A549 (cell line): ENCODE measurements at regions not wholly inside any gene's neighbourhood (a gene's known extent, or its start where the extent isn't known, plus 50 kb on each side); places are given as distances from the start of the nearest gene placed in this dataset.

Experiments used
- ATAC-seq, 2 experiments: fragments of 200-7000 bp in 1 of 2; fragments of >200 bp in 1 of 2; cut with Nextera tagmentation in 1 of 2; cut with Tn5 transposase in 1 of 2; 3 replicates each; pipeline versions ENCODE4 v1.8.0 to v1.9.1; 2018 to 2020; ENCODE audit warnings: mild to moderate bottlenecking in 1 of 2, moderate library complexity in 1 of 2
- CTCF ChIA-PET: fragments of 300-600 bp; sonication (Branson Sonifier 250); formaldehyde crosslinking; extraction: SDS; loops from one replicate; lab custom pipeline; 2021; ENCODE audit warnings: antibody characterized with exemption, inconsistent platforms; lab: Yijun Ruan, JAX
- POLR2A ChIA-PET: fragments of 350-600 bp; formaldehyde crosslinking; extraction: SDS; loops from one replicate; lab custom pipeline; 2021; ENCODE audit warnings: antibody characterized with exemption, inconsistent platforms; lab: Yijun Ruan, JAX
- DNase-seq, 2 experiments: peaks; one replicate each; pipeline versions ENCODE4 v3.0.0 to v3.0.0-alpha.2; 2011 to 2016; ENCODE audit warnings: low read depth in 1 of 2, low spot score in 1 of 2
- FAIRE-seq: peaks from 2 replicates; lab custom pipeline; 2011; peaks lifted over from hg19 to GRCh38; lab: Jason Lieb, UNC
- H3K27ac ChIP-seq, 2 experiments: fragments of >200 bp; sonication (Bioruptor Twin); formaldehyde crosslinking; 3 replicates each; pipeline ENCODE4 v1.5.1; 2016 to 2017
- H3K4me1 ChIP-seq: fragments of >200 bp; sonication (Bioruptor Twin); formaldehyde crosslinking; 3 replicates; pipeline ENCODE4 v1.6.1; 2016
- H3K4me2 ChIP-seq: fragments of >200 bp; sonication (Bioruptor Twin); formaldehyde crosslinking; 3 replicates; pipeline ENCODE4 v1.6.1; 2016
- H3K4me3 ChIP-seq: fragments of >200 bp; sonication (Bioruptor Twin); formaldehyde crosslinking; 3 replicates; pipeline ENCODE4 v1.5.1; 2016
- H3K9me3 ChIP-seq: fragments of >200 bp; sonication (Bioruptor Twin); formaldehyde crosslinking; 3 replicates; pipeline ENCODE4 v1.6.1; 2016
- CHD2 ChIP-seq: fragments of 150-350 bp; IDR thresholded peaks from 2 replicates; pipeline ENCODE4 v1.6.1; 2014; ENCODE audit warnings: low read length; ENCODE audit not compliant: partially characterized antibody
- CTCF ChIP-seq: fragments of >200 bp; sonication (Bioruptor Twin); formaldehyde crosslinking; IDR thresholded peaks from 3 replicates; pipeline ENCODE4 v1.5.1; 2016
- EHMT2 ChIP-seq: fragments of 200-600 bp; sonication (generic); IDR thresholded peaks from 2 replicates; pipeline ENCODE4 v1.6.1; 2016; ENCODE audit warnings: antibody characterized with exemption, low read depth, mild to moderate bottlenecking, moderate library complexity
- EP300 ChIP-seq, 2 experiments: fragments of >200 bp; sonication (Bioruptor Twin); formaldehyde crosslinking; IDR thresholded peaks; 2 replicates in 1 of 2; 3 replicates in 1 of 2; pipeline ENCODE4 v1.6.1; 2016 to 2017
- FOSL2 ChIP-seq, 2 experiments: fragments of 450-650 bp in 1 of 2; fragments of >200 bp in 1 of 2; sonication (Bioruptor Twin) in 1 of 2; formaldehyde crosslinking; IDR thresholded peaks; 2 replicates each; pipeline versions ENCODE4 v1.5.0 to v1.6.1; 2016 to 2020; ENCODE audit warnings: mild to moderate bottlenecking in 1 of 2, moderate library complexity in 1 of 2
- GATA3 ChIP-seq: IDR thresholded peaks from 2 replicates; pipeline ENCODE4 v1.6.1; 2012; ENCODE audit warnings: borderline replicate concordance
- HDAC2 ChIP-seq: fragments of 200-600 bp; sonication (generic); IDR thresholded peaks from 2 replicates; pipeline ENCODE4 v1.6.1; 2016
- JUNB ChIP-seq: fragments of >200 bp; sonication (Bioruptor Twin); formaldehyde crosslinking; IDR thresholded peaks from 2 replicates; pipeline ENCODE4 v1.6.1; 2016
- KDM5A ChIP-seq: fragments of 200-600 bp; sonication (generic); IDR thresholded peaks from 2 replicates; pipeline ENCODE4 v1.6.1; 2016; ENCODE audit warnings: antibody characterized with exemption, mild to moderate bottlenecking
- MAFK ChIP-seq: fragments of 450-650 bp; IDR thresholded peaks from 2 replicates; pipeline ENCODE4 v1.6.1; 2014; ENCODE audit not compliant: partially characterized antibody
- MYC ChIP-seq: IDR thresholded peaks from 2 replicates; pipeline ENCODE4 v1.6.1; 2012; ENCODE audit warnings: mild to moderate bottlenecking, inconsistent platforms, low read length, improper control_type of control experiment, borderline replicate concordance
- NFE2L2 ChIP-seq: fragments of 150-350 bp; conservative IDR thresholded peaks from 2 replicates; pipeline ENCODE4 v1.6.1; 2014; ENCODE audit warnings: low read length
- PBX3 ChIP-seq: IDR thresholded peaks from 2 replicates; pipeline ENCODE4 v1.6.1; 2012
- PHF8 ChIP-seq: fragments of 200-600 bp; sonication (generic); IDR thresholded peaks from 2 replicates; pipeline ENCODE4 v1.6.1; 2016; ENCODE audit warnings: low read depth, mild to moderate bottlenecking, antibody characterized with exemption, moderate library complexity, borderline replicate concordance
- RAD21 ChIP-seq, 2 experiments: fragments of >200 bp in 1 of 2; sonication (Bioruptor Twin) in 1 of 2; formaldehyde crosslinking in 1 of 2; IDR thresholded peaks in 1 of 2; conservative IDR thresholded peaks in 1 of 2; 2 replicates in 1 of 2; 3 replicates in 1 of 2; pipeline ENCODE4 v1.6.1; 2012 to 2018; ENCODE audit warnings: inconsistent platforms in 1 of 2
- RARB ChIP-seq: fragments of 250-450 bp; sonication (Bioruptor Pico); IDR thresholded peaks from 2 replicates; pipeline ENCODE4 v1.8.0; 2021; ENCODE audit warnings: mild to moderate bottlenecking, moderate library complexity
- RCOR1 ChIP-seq: fragments of 150-350 bp; IDR thresholded peaks from 2 replicates; pipeline ENCODE4 v1.6.1; 2014; ENCODE audit warnings: antibody characterized with exemption, low read length, low read depth
- SMC3 ChIP-seq: fragments of >200 bp; sonication (Bioruptor Twin); formaldehyde crosslinking; IDR thresholded peaks from 3 replicates; pipeline ENCODE4 v1.6.1; 2018; ENCODE audit warnings: inconsistent platforms
- USF2 ChIP-seq: fragments of 450-650 bp; IDR thresholded peaks from 2 replicates; pipeline ENCODE4 v1.6.1; 2014; ENCODE audit warnings: antibody characterized with exemption
- ZC3H11A ChIP-seq: fragments of 450-650 bp; IDR thresholded peaks from 2 replicates; pipeline ENCODE4 v1.6.1; 2014; ENCODE audit warnings: antibody characterized with exemption, mild to moderate bottlenecking
- ZFP36 ChIP-seq: fragments of 450-650 bp; IDR thresholded peaks from 2 replicates; pipeline ENCODE4 v1.6.1; 2014; ENCODE audit warnings: borderline replicate concordance; ENCODE audit not compliant: partially characterized antibody
- WGBS: methylation state at CpG from one replicate; pipeline ENCODE4 v1.1.6; 2017; ENCODE audit errors: missing lambda C conversion rate; 5-methylcytosine and 5-hydroxymethylcytosine counted together

GRCh38 chr20:52312132-52312729, 120.7 kb upstream of the ZFP64 start:
- POLR2A ChIA-PET = no interaction called here
- Histone ChIP-seq H3K4me2 (no peak overlapping the region), H3K4me1 (peaks cover 5% of the 10 kb centered on the region; the same call in 1 of the 3 replicates), H3K27ac (no peak overlapping the region), H3K4me3 (no peak overlapping the region), H3K9me3 (0 out of 3 replicates have a peak, but pooled peaks cover 2% of the 10 kb centered on the region)
- FAIRE-seq (no peak), DNase-seq (peak; percentile 55 to 69), ATAC-seq (peak; percentile 66 to 81; a peak in 4 of 6 replicates)
- WGBS = 36% methylated on average over 2 of the region's 2 CpGs
- CTCF ChIA-PET = interaction anchor here (0.6 to 4.4 kb wide), 35 partner anchors 11 to 1747 kb away, joined by 3 to 34 read pairs (median 4); partner anchors contain the start of gene ZFP64
- TF ChIP-seq RAD21 (conservative IDR thresholded peaks at IDR 0.05 in 1 of 2, IDR thresholded peaks at IDR 0.05 in 1 of 2) = peak; percentile 63
- TF ChIP-seq GATA3 = no peak
- TF ChIP-seq CTCF = peak; percentile 71
- TF ChIP-seq MYC = no peak
- TF ChIP-seq EP300 (IDR thresholded peaks at IDR 0.05) = no peak
- TF ChIP-seq SMC3 = peak; percentile 41; the same call in 1 of the 3 replicates
- TF ChIP-seq EHMT2 = no peak
- TF ChIP-seq RCOR1 = no peak
- no peak for TF ChIP-seq MAFK
- no peak for TF ChIP-seq ZC3H11A

GRCh38 chr20:52311209-52311794, 119.7 kb upstream of the ZFP64 start:
- Histone ChIP-seq H3K9me3 (no peaks in the 10 kb centered on the region), H3K27ac (no peak overlapping the region), H3K4me3 (no peak overlapping the region), H3K4me2 (no peak overlapping the region), H3K4me1 (peaks cover 5% of the 10 kb centered on the region; the same call in 1 of the 3 replicates)
- ChIA-PET CTCF (interaction anchor here (0.6 to 4.4 kb wide), 30 partner anchors 10 to 1748 kb away, joined by 3 to 34 read pairs (median 4); partner anchors contain the start of gene ZFP64), POLR2A (no interaction called here)
- ATAC-seq = no peak
- DNase-seq = no peak
- TF ChIP-seq HDAC2 = no peak
- no peak for TF ChIP-seq USF2
- no peak for TF ChIP-seq ZFP36
- no peak for TF ChIP-seq PBX3
- TF ChIP-seq SMC3 = no peak
- TF ChIP-seq KDM5A = no peak
- TF ChIP-seq CHD2 = no peak
- no peak for TF ChIP-seq PHF8
- TF ChIP-seq RARB (CRISPR knock-in tag) = no peak
- no peak for TF ChIP-seq NFE2L2
- TF ChIP-seq JUNB = no peak
- FAIRE-seq = no peak
- WGBS = 35% methylated on average over 8 of the region's 8 CpGs

GRCh38 chr20:52309181-52309580, 117.6 kb upstream of the ZFP64 start:
- WGBS = 39% methylated on average over 7 of the region's 7 CpGs
- H3K4me1 ChIP-seq = peaks cover 5% of the 10 kb centered on the region; the same call in 1 of the 3 replicates
- FAIRE-seq = no peak
- no peak overlapping the region for H3K4me3 ChIP-seq
- CTCF ChIA-PET = interaction anchor here (1.1 kb wide), 1 partner anchor 1239 kb away, joined by 5 read pairs; no protein-coding TSS in a partner anchor
- no peak overlapping the region for H3K27ac ChIP-seq
- DNase-seq = no peak
- no peaks in the 10 kb centered on the region for H3K9me3 ChIP-seq
- no peak for TF ChIP-seq HDAC2
- no peak for TF ChIP-seq FOSL2 (IDR thresholded peaks at IDR 0.05)
- TF ChIP-seq FOSL2 (CRISPR knock-in tag; IDR thresholded peaks at IDR 0.05) = no peak
- no peak for TF ChIP-seq MYC
- POLR2A ChIA-PET = interaction anchor here (0.5 kb wide), 1 partner anchor 1286 kb away, joined by 10 read pairs; no protein-coding TSS in a partner anchor
- H3K4me2 ChIP-seq = no peak overlapping the region
- ATAC-seq = no peak
